Sciatic nerve (tissue), 2 donors: ENCODE measurements at regions not wholly inside any gene's neighbourhood (a gene's known extent, or its start where the extent isn't known, plus 50 kb on each side); places are given as distances from the start of the nearest gene placed in this dataset.

Experiments
- ATAC-seq: fragments of 200-7000 bp; cut with Tn5 transposase; one replicate; pipeline ENCODE4 v1.9.1; 2020; ENCODE audit warnings: mild to moderate bottlenecking, moderate library complexity
- DNase-seq: peaks from one replicate; pipeline ENCODE4 v3.0.0-alpha.2; 2020; ENCODE audit warnings: low spot score
- intact Hi-C: fragments of 100-400 bp; cut with DNase I; formaldehyde crosslinking; loops from one replicate; pipeline ENCODE4 v1.14.2; 2022
- donor health status: DM: no; HTN: no; CAD: no.
- donor health status: DM: no; HTN: no; CAD: no.

DNA sequence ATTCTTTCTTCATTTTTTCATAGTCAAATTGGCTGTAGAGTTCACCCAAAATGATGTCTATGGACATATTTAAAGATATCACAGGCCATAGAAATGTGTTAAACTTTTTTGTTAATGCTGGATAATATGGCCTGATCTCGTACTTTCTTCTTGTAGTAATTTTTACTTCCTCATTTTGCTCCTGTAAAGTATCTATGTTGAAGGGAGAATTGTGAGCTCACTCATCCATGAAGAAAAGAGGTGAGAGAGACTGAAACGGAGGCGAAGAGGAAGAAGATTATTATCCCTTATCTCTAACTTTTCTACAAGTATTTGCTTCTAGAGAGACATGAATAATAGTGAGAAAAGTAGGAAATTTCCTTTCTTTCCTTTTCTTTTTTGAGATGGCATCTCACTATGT is 613.8 kb upstream of the TBL1XR1 start:
- intact Hi-C loops: no loop called here
- ATAC-seq (no peak), DNase-seq (no peak)

DNA sequence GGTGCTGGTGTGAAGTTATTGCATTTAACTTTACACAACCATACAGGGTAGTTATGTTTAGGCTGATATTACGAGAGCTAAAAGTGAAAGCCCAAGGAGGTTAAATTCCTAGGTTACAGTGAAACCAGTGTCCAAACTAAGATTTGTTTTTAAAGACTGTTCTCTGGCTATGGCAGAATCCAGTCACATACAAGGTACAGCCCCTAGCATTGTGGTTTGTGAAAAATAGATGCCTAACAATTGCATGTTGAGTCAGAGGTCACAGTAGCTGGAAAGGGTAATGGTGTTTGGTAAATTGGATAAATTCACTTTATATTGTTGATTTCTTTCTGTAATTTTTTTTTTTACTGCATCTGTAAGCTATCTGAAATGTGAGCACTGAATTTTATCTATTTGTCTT is 614.6 kb upstream of the TBL1XR1 start:
- intact Hi-C loops: no loop called here
- ATAC-seq (no peak), DNase-seq (no peak)

DNA sequence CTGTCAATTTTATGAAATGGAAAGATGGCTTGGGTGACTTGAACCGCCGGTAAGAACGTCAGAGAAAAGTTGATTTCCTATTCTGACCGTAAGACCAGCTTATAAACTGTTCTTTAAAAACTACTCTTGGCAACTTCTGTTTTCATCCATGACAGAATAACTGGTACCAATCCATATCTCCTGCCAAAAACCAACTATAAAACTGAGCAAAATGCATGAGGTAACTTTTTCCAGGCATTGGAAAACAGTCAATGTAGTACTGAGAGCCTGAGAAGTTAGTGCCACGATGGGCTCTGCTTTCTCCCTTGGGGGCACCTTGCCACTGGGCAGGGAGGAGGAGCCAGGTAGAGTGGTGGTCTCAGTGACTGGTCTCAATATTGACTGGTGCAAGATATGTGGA is 615.2 kb upstream of the TBL1XR1 start:
- DNase-seq: no peak
- no peak for ATAC-seq
- intact Hi-C loops: no loop called here

DNA sequence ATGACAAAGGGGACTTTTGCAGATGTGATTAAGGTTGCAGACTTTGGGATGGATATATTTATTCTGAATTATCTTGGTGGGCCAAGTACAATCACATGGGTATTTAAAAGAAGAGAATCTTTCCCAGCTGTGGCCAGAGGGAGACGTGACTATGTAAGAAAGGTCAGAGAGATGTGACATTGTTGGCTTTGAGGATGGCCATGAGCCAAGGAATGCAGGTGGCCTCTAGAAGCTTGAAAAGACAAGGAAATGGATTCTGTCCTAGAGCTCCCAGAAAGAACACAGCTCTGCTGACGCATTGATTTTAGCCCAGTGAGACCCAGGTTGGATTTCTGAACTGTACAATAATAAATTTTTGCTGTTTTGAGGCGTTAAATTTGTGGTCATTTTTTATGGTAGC is 616.0 kb upstream of the TBL1XR1 start:
- intact Hi-C loops: no loop called here
- DNase-seq (peak; percentile 73), ATAC-seq (peak; percentile 84)

DNA sequence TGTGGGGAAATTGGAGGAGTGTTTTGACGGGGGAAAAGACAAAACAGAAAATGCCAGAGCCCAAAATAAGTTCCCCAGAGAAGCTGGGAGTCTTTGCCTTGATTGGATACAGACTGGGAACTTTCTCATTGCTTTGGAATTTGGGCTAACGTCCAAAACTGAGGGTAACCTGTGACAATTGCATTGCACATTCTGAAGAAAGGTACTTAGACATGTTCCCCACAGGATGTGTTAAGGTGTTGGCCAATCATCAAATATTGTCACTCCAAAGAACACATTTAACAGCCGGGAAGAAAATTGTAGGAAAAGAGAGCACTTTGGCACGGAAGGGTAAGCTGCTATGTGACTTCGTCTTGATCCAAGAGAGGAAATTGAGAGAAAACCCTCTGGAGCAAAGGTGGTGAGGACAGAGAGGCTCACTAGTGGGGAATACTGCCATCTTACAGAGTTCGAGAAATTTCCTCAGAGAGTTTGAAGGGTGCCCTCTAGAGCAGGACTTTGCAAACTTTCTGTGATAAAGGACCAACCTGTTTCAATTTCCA is 619.5 kb upstream of the TBL1XR1 start:
- ATAC-seq (peak; percentile 51), DNase-seq (no peak)
- intact Hi-C loops: no loop called here

DNA sequence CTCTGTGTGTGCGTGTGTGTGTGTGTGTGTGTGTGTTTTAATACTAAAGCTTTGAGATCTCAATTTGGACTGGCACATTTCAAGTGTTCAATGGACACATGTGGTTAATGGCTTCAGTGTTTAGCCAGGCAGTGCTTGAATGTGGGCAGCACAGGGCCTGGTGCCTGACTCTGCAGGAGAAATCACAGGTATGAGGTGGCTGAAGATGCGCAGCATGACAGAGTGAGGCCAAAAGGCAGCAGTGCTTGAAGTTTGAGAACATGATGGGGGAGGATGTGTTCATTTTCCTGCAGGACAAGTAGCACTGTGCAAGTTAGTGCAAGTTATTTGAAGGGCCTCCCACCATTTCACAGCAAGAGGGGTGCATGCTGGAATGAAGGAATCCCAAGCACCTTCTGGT is 620.5 kb upstream of the TBL1XR1 start:
- DNase-seq: no peak
- intact Hi-C loops: no loop called here
- no peak for ATAC-seq

DNA sequence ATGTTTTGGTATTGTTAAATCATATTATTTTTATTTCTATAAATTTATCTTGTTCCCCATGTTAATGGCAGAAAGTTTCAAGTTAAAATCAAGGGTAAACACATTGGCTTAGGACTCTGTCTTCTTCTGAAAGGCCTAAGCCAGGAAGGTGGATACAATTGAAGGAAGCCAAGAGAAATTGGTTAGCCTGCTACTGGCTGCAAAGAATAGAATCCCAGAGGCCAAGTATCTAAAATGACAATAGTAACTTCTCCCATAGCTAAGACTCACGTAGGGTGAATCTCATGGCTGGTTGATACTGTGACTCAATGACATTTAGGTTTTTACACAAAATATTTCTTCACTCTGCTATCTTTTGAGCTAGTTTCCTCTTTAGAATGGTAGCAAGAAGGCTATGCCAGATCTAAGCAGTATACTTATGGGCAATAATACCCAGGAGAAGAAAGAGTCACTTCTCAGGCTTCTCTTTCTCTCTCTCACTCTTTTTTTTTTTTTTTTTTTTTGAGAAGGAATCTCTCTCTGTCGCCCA is 621.5 kb upstream of the TBL1XR1 start:
- DNase-seq: no peak
- no peak for ATAC-seq
- intact Hi-C loops: no loop called here

DNA sequence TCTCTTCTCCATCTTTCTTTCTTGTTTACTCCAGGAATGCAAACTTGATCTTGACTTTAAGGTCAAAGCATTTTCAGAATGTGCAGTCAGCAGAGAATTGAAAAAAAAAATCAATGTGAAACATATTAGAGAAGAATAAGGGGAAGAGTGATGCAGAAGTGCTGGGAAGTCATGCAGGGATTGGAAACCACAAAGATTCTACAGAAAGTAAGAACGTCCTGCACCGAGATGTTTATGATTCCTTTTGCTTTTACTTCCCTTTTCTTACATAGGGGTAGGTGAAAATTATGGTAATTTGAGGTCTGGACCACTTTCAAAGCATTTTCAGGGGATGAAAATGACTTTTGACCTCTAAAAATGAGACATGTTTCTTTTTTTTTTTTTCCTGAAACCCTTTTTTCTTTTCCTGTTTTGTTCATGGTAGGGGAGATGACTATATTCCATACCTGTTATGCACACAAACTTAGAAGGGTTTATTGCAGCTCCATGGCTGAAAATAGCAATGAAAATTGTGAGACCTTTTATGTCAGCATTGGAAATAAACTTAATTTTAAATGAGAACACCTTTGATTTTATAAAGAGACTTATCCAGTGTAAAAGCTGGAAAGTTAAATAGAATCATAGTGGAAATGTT is 623.5 kb upstream of the TBL1XR1 start:
- DNase-seq: no peak
- ATAC-seq: no peak
- intact Hi-C loops: no loop called here

DNA sequence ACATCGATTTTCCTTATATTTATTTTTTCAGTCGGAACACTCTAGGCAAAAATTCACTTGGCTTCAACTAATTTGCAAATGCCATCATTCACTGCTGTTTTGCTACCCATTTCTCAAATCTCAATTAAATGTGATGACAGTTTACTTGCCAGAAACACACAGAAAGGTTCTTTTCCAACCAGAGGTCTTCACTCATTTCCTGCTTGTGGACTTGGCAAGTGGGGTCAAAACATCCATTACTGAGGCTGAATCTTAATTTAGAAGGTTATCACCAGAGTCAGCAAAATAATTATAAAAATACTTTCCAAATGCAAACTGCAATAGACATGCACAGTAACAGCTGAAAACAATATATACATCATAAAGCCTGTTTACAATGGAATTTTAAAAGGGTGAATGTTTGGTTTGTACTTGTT is 625.4 kb upstream of the TBL1XR1 start:
- ATAC-seq (no peak), DNase-seq (no peak)
- intact Hi-C loops: no loop called here

DNA sequence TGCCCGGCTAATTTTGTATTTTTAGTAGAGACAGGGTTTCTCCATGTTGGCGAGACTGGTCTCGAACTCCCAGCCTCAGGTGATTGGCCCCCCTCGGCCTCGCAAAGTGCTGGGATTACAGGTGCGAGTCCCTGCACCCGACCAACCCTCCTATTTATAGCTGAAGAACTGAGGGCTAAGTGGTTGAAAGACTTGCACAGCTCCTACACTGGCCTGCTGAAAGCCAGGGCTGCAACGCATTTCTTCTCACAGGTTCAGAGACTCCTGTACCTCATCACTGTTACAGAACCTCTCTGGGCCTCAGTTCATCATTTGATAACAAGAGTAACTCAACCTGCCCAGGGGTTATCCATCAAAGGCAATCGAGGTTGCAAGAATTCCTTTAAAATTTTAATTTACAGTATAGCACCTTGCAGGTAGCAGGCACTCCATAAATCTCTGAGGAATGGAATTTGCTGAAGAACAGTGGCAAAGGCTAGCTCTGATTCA is 626.5 kb upstream of the TBL1XR1 start:
- ATAC-seq (no peak), DNase-seq (no peak)
- intact Hi-C loops: no loop called here

DNA sequence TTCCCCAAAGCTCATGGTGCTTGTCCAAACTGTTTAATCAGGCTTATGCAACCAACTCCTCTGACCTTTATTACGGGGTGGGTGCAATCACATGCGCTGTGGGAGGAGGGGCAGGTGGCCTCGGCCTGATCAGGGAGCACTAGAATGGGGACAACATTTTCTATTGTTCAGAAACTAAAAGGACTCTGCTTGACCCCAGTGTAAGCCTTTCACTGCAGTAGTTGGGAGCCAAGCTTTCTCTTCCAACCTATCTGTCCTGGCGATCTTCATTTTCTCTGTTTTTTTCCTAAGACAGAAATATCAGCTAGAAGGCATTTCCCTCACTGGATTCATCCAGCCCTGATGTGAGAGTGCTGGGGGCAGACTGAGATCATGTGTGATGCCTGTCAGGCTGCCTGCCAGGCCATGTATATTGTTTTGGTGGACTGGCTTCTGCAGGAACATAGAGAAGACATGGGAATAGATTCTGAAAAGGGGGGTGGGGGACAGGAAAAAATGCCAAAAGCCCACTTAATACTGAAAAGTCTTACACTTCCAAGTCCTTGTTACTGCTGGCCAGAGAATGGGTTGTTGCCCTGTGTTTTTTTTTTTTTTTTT is 627.0 kb upstream of the TBL1XR1 start:
- DNase-seq: peak; percentile 77
- intact Hi-C loops: no loop called here
- peak; percentile 97 for ATAC-seq

DNA sequence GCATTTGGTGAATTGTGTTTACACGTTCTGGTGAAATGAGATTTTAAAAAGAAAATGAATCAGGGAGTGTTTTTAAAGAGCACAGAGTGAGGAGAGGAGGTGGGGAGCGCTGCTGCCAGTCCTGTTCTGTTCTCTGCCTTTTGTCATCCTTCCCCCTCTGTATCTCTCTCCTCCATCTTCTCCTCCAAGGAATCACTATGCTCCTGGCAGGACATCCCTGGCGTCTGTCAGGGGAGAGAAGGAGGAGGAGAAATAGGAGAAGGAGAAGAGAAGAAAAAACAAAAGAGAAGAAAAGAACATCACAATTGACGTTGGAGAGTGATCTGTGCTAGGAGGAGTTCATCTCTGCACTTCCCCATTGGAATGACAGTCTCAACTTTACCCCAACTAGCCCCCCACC is 627.6 kb upstream of the TBL1XR1 start:
- intact Hi-C loops: no loop called here
- peak; percentile 38 for ATAC-seq
- no peak for DNase-seq

DNA sequence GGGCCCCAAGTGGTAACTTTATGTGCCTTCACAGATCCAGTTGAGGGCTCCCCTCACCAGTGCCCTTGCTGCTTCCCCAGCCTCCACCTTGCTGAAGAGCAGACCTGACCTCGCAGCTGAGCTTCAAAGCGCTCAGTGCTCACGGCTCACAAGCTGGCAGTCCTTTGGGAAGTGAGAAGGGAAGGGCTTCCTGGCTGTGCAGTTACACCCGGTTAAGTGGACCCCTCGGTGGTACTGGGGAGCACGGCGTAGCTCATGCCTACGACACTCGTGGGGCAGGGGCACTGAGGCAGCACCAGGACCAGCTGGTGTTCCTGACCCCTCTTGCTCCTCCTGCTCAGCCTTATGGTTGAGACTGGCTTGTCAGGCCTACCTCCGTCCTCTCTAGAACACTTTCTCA is 629.0 kb upstream of the TBL1XR1 start:
- ATAC-seq (no peak), DNase-seq (no peak)
- intact Hi-C loops: no loop called here

DNA sequence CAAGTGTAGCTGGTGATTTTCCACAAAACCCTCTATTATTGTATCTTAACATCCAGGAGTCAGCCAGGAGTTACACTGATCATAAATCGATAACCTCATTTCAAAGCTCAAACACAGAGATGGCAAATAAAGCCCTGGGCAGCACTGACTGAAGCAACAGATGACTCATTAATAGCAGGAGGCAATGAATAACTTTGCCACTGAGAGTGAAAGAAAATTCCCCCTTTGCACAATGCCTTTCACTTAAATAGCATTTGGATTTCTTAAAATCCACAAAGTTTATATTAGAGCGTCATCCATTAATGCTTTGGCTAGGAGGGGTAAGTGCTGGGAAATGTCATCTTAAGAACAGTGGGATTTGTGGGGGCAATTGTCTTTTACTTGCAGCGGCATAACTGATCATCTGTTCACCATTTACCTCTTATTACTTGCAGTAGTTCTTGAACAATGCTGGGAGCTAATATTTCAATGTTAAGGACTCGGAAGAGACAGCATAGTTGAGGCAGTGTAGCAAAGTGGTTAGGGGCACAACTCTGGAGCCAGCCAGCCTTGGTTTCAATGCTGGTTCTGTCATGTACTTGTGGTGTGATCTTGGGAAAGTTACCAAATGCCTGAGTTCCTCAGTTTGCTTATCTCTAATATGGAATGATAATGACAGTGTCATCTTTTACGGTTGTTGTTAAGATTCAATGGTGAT is 630.4 kb upstream of the TBL1XR1 start:
- intact Hi-C loops: no loop called here
- ATAC-seq (no peak), DNase-seq (no peak)

DNA sequence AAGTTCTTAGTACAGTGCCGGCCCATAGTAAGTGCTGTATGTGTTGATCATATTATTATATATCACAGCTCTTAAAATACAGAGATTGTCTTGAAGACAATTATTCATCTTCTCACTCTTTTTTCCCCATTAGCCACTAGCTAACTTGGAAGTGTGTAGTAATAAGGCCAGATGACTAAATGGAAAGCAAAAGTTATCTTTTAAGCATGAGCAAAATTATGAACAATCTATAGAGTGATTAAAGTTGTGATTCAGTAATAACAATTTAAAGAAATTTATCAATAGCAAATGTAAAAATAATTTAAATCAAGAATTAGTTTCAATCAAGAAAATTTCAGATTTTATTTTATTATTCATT is 630.9 kb upstream of the TBL1XR1 start:
- intact Hi-C loops: no loop called here
- ATAC-seq (no peak), DNase-seq (no peak)

DNA sequence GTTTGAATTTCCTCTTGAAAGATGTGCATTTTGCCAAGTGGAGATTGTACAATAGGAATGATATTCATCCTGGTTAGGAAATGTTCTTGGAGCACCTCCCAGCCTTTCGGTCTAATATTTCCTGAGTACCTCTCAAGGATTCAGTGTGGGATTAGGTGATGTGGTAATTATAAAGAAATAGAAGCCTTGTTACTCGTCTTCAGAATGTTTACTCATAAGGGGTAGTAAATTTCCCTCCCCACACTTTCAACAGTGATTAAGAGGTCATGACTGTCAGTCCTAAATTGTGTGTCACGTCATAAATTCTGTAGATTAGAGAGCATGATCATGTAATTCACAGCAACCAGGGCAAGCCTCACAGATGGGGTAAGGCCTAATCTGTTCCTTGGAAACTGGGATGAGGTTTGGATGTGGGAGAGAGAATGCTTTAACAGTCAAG is 633.1 kb upstream of the TBL1XR1 start:
- intact Hi-C loops: no loop called here
- DNase-seq (no peak), ATAC-seq (peak; percentile 79)

DNA sequence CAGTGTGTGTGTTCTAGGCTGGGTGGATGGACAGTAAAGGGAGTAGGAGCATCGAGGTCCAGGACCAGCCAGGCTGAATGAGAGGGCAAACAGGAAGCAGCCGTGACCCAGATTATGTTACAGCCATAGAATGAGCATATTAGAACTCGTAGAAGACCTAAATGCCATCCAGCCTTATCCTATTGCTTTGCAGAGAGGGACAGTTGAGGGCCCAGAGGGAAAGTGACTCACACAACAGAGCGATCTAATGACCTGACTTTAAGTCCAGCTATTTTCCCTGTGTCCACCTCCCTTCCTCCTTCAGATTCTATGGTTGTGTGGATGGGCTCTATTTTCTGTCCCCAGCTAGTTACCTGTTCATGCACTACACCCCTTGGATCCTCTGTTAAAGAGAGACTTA is 634.1 kb upstream of the TBL1XR1 start:
- DNase-seq: no peak
- intact Hi-C loops: no loop called here
- ATAC-seq: no peak

DNA sequence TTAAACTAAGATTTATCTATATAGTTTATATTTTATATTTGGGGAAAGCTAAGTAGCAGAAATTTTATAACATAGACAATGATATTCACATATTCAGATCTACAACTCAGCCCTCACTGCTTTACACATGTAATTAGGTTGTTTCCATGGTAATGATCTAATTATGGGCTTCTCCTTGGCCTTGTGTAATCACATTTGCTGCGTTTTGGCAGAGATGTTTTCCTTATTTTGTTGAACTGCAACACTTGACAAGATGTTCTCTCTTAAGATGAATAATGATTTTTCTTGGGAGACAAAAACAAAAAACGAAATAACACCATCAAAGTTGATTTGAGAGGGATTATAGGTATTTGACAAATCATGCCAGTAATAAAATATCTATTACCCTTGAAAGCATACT is 635.6 kb upstream of the TBL1XR1 start:
- intact Hi-C loops: no loop called here
- DNase-seq (no peak), ATAC-seq (peak; percentile 63)

DNA sequence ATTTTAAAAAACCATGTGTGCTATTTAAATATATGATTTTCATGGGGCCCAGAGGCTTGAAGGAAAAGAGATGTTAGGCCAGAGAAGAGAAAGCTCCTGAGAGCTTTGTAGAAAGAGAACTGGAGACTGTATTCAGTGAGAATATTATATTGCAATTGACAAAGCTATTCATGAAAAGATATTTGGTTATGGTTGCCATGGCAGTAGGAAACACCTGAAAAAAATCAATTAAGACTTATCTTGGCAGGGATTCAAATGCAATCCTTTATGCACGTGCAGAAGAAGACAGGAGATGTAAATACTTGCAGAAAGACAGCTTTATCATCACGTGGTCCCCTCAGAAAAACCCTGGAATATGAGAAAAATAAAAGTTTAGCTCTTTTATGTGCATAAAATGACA is 636.0 kb upstream of the TBL1XR1 start:
- intact Hi-C loops: no loop called here
- ATAC-seq (no peak), DNase-seq (no peak)

DNA sequence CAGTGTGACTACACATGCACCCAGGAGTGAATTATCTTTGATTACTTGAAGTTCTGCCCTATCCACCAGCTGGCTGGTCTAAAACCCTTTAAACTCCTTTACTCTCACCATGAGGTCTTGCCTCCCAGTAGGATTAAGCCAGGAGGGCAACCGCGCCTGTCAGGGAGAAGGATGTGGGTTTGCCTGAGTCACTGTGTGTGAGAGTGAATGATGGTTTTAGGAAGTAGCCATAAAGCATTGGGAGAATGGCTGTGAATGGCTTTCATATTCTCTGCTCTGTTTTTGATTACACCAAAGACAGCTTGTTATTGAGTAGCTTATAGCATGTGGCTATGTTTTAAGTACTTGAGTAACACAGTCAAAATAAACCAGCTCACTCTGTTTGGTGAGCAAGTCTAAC is 637.7 kb upstream of the TBL1XR1 start:
- ATAC-seq: no peak
- no peak for DNase-seq
- intact Hi-C loops: no loop called here
